Loucy (cell line): ENCODE measurements at regions not wholly inside any gene's neighbourhood (a gene's known extent, or its start where the extent isn't known, plus 50 kb on each side); places are given as distances from the start of the nearest gene placed in this dataset.

Experiments used
- H2AFZ ChIP-seq: fragments of 200-600 bp; sonication (generic); 2 replicates; pipeline ENCODE4 v1.6.0; 2016; ENCODE audit warnings: antibody characterized with exemption, mild to moderate bottlenecking, low read length, moderate library complexity
- H3F3A ChIP-seq: fragments of 200-600 bp; 2 replicates; pipeline ENCODE4 v1.6.0; 2016; ENCODE audit warnings: antibody characterized with exemption, low read depth, mild to moderate bottlenecking
- H3K27me3 ChIP-seq: fragments of 200-600 bp; sonication (generic); 2 replicates; pipeline ENCODE4 v1.6.1; 2014; ENCODE audit warnings: low read length, mild to moderate bottlenecking; ENCODE audit not compliant: insufficient read depth, poor library complexity, severe bottlenecking
- H3K36me3 ChIP-seq: fragments of 200-600 bp; sonication (generic); 2 replicates; pipeline ENCODE4 v1.6.1; 2016; ENCODE audit warnings: low read length; ENCODE audit not compliant: insufficient read depth
- H3K4me1 ChIP-seq: fragments of 200-600 bp; sonication (generic); 2 replicates; pipeline ENCODE4 v1.5.1; 2014; ENCODE audit warnings: low read length, mild to moderate bottlenecking; ENCODE audit not compliant: insufficient read depth, poor library complexity, severe bottlenecking
- H3K4me2 ChIP-seq: fragments of 200-600 bp; sonication (generic); 2 replicates; pipeline ENCODE4 v1.6.0; 2014; ENCODE audit warnings: antibody characterized with exemption, low read length, low read depth, mild to moderate bottlenecking; ENCODE audit not compliant: poor library complexity, severe bottlenecking
- H3K4me3 ChIP-seq: fragments of 200-600 bp; sonication (generic); 2 replicates; pipeline ENCODE4 v1.5.1; 2014; ENCODE audit warnings: low read length, mild to moderate bottlenecking, mixed read lengths; ENCODE audit not compliant: poor library complexity, severe bottlenecking
- H3K79me2 ChIP-seq: fragments of 200-600 bp; sonication (generic); 2 replicates; pipeline ENCODE4 v1.6.1; 2014; ENCODE audit warnings: low read length; ENCODE audit not compliant: insufficient read depth
- H3K9ac ChIP-seq: fragments of 200-600 bp; sonication (generic); 2 replicates; pipeline ENCODE4 v1.6.0; 2014; ENCODE audit warnings: mild to moderate bottlenecking, low read depth, low read length, moderate library complexity; ENCODE audit not compliant: poor library complexity, severe bottlenecking
- H3K9me2 ChIP-seq: fragments of 200-600 bp; sonication (generic); replicated peaks from 2 replicates; pipeline ENCODE4 v1.6.1; 2016; ENCODE audit warnings: low read depth, low read length, mixed read lengths
- H3K9me3 ChIP-seq: fragments of 200-600 bp; sonication (generic); 2 replicates; pipeline ENCODE4 v1.6.1; 2014; ENCODE audit warnings: mild to moderate bottlenecking, antibody characterized with exemption, low read length, low read depth; ENCODE audit not compliant: insufficient read depth
- H4K20me1 ChIP-seq: fragments of 200-600 bp; sonication (generic); 2 replicates; pipeline ENCODE4 v1.6.0; 2014; ENCODE audit warnings: antibody characterized with exemption, low read length, mild to moderate bottlenecking; ENCODE audit not compliant: insufficient read depth, poor library complexity, severe bottlenecking
- CTCF ChIP-seq: fragments of 200-600 bp; sonication (generic); conservative IDR thresholded peaks from 2 replicates; pipeline ENCODE4 v1.5.1; 2014; ENCODE audit warnings: mild to moderate bottlenecking, antibody characterized with exemption, low read length
- EZH2phosphoT487 ChIP-seq: fragments of 200-600 bp; IDR thresholded peaks from 2 replicates; pipeline ENCODE4 v1.6.1; 2018; ENCODE audit warnings: antibody characterized with exemption, mild to moderate bottlenecking, moderate library complexity, borderline replicate concordance

GRCh38 chr12:24197532-24197931 lies 248.1 kb upstream of the SOX5 start:
- Histone ChIP-seq H3K79me2 (no peaks in the 10 kb centered on the region), H3K9ac (peak overlapping the region; percentile 1), H3K4me2 (peak overlapping the region; percentile 31), H4K20me1 (no peaks in the 10 kb centered on the region), H3K4me1 (peaks cover 16% of the 10 kb centered on the region), H3K27me3 (no peaks in the 10 kb centered on the region), H3K9me2 (no peaks in the 10 kb centered on the region), H2AFZ (peak overlapping the region; percentile 69), H3K36me3 (no peaks in the 10 kb centered on the region), H3K9me3 (no peaks in the 10 kb centered on the region), H3F3A (no peaks in the 10 kb centered on the region), H3K4me3 (no peak overlapping the region)
- no peak for TF ChIP-seq EZH2phosphoT487
- TF ChIP-seq CTCF = no peak

GRCh38 chr12:24195063-24195462 lies 245.6 kb upstream of the SOX5 start:
- Histone ChIP-seq H3K4me2 (no peak overlapping the region), H3K27me3 (no peaks in the 10 kb centered on the region), H4K20me1 (no peaks in the 10 kb centered on the region), H3K36me3 (no peaks in the 10 kb centered on the region), H3K9ac (no peak overlapping the region), H3K4me3 (no peak overlapping the region), H3K79me2 (no peaks in the 10 kb centered on the region), H3F3A (no peaks in the 10 kb centered on the region), H3K9me3 (no peaks in the 10 kb centered on the region), H3K9me2 (no peaks in the 10 kb centered on the region), H2AFZ (no peak overlapping the region), H3K4me1 (peaks cover 12% of the 10 kb centered on the region)
- TF ChIP-seq EZH2phosphoT487 (no peak), CTCF (no peak)

- no peak for TF ChIP-seq EZH2phosphoT487
- TF ChIP-seq CTCF = no peak
These were observed 241.6 kb upstream of the SOX5 start for GRCh38 chr12:24191117-24191516.

More at GRCh38 chr12:24191117-24191516, 241.6 kb upstream of the SOX5 start:
- Histone ChIP-seq H3K27me3 (no peaks in the 10 kb centered on the region), H3F3A (no peaks in the 10 kb centered on the region), H3K9me3 (no peaks in the 10 kb centered on the region), H3K4me2 (no peak overlapping the region), H3K79me2 (no peaks in the 10 kb centered on the region), H2AFZ (no peak overlapping the region), H4K20me1 (no peaks in the 10 kb centered on the region), H3K4me3 (no peak overlapping the region), H3K9me2 (no peaks in the 10 kb centered on the region), H3K36me3 (no peaks in the 10 kb centered on the region), H3K4me1 (no peaks in the 10 kb centered on the region), H3K9ac (no peak overlapping the region)
